HCT116 (cell line): ENCODE measurements at regions not wholly inside any gene's neighbourhood (a gene's known extent, or its start where the extent isn't known, plus 50 kb on each side); places are given as distances from the start of the nearest gene placed in this dataset.

Source experiments
- ATAC-seq: fragments of 200-7000 bp; cut with Tn5 transposase; 2 replicates; pipeline ENCODE4 v1.9.1; 2020; ENCODE audit warnings: mild to moderate bottlenecking, moderate library complexity
- BruUV-seq: library from RNA; stranded (reverse); fragments of 400-500 nt; replicated peaks from 2 replicates; lab custom pipeline; 2021; lab: Mats Ljungman, UMichigan
- CTCF ChIA-PET: fragments of 300-600 bp; sonication (Branson Sonifier 250); formaldehyde crosslinking; loops from one replicate; lab custom pipeline; 2021; ENCODE audit warnings: antibody characterized with exemption; lab: Charles Lee
- POLR2A ChIA-PET: fragments of 300-600, 350-600 bp; sonication (Branson Sonifier 250); formaldehyde crosslinking; loops from one replicate; lab custom pipeline; 2021; ENCODE audit warnings: antibody characterized with exemption; lab: Charles Lee
- RAD21 ChIA-PET, 2 experiments: fragments of 300-600 bp; sonication (Branson Sonifier 250); formaldehyde crosslinking; loops; one replicate each; lab custom pipeline; 2023; ENCODE audit warnings: low total read pairs in 2 of 2; ENCODE audit not compliant: uncharacterized antibody in 2 of 2, unreplicated experiment in 2 of 2, low non-redundant PET in 1 of 2; lab: Charles Lee
- DNase-seq: peaks from one replicate; pipeline ENCODE4 v3.0.0-alpha.2; 2010; ENCODE audit warnings: low read depth, low spot score
- H2AFZ ChIP-seq: fragments of 200-600 bp; shearing (Covaris generic), sonication (generic); 2 replicates; pipeline ENCODE4 v1.6.1; 2017; ENCODE audit warnings: low read depth, mixed run types, mixed read lengths, antibody characterized with exemption, low read length; ENCODE audit not compliant: poor library complexity, severe bottlenecking
- H3K27ac ChIP-seq: 2 replicates; pipeline ENCODE4 v1.5.1; 2012; ENCODE audit warnings: low read depth, low read length
- H3K27me3 ChIP-seq: fragments of 200-600 bp; sonication (generic); 2 replicates; pipeline ENCODE4 v1.6.1; 2016; ENCODE audit warnings: mixed run types, low read length, mixed read lengths; ENCODE audit not compliant: insufficient read depth
- H3K36me3 ChIP-seq, 2 experiments: fragments of 200-500 bp in 1 of 2; fragments of 200-600 bp in 1 of 2; sonication (Bioruptor generic) in 1 of 2; sonication (generic) in 1 of 2; 2 replicates each; pipeline versions ENCODE4 v1.5.1 to v1.6.1; 2014 to 2016; ENCODE audit warnings: low read length in 2 of 2, inconsistent platforms in 1 of 2, mixed read lengths in 1 of 2, mixed run types in 1 of 2; ENCODE audit not compliant: insufficient read depth in 2 of 2, control insufficient read depth in 1 of 2
- H3K4me1 ChIP-seq, 2 experiments: fragments of 200-600 bp in 1 of 2; sonication (generic) in 1 of 2; 2 replicates each; pipeline versions ENCODE4 v1.5.1 to v1.6.1; 2012 to 2017; ENCODE audit warnings: low read length in 2 of 2, inconsistent platforms in 1 of 2, mild to moderate bottlenecking in 1 of 2, mixed read lengths in 1 of 2, mixed run types in 1 of 2, moderate library complexity in 1 of 2; ENCODE audit not compliant: insufficient read depth in 2 of 2, control insufficient read depth in 1 of 2
- H3K4me2 ChIP-seq: fragments of 200-600 bp; sonication (generic); 2 replicates; pipeline ENCODE4 v1.6.1; 2017; ENCODE audit warnings: mixed run types, low read length, mixed read lengths
- H3K4me3 ChIP-seq, 2 experiments: fragments of 200-600 bp in 1 of 2; sonication (generic) in 1 of 2; replicated peaks in 1 of 2; 2 replicates each; pipeline ENCODE4 v1.5.1; 2011 to 2016; ENCODE audit warnings: low read length in 2 of 2, control low read depth in 1 of 2, low read depth in 1 of 2, mild to moderate bottlenecking in 1 of 2, mixed read lengths in 1 of 2, mixed run types in 1 of 2
- H3K79me2 ChIP-seq: fragments of 200-600 bp; sonication (generic); 2 replicates; pipeline ENCODE4 v1.6.1; 2017; ENCODE audit warnings: mild to moderate bottlenecking, mixed run types, low read length, moderate library complexity, mixed read lengths; ENCODE audit not compliant: insufficient read depth
- H3K9ac ChIP-seq: fragments of 200-600 bp; sonication (generic); 2 replicates; pipeline ENCODE4 v1.6.1; 2016; ENCODE audit warnings: low read length, mixed read lengths
- H3K9me2 ChIP-seq: fragments of 200-600 bp; sonication (generic), shearing (Covaris generic); 2 replicates; pipeline ENCODE4 v1.6.1; 2017; ENCODE audit warnings: mixed run types, mild to moderate bottlenecking, moderate library complexity; ENCODE audit not compliant: insufficient read depth
- H3K9me3 ChIP-seq, 2 experiments: fragments of 200-500 bp in 1 of 2; fragments of 200-600 bp in 1 of 2; sonication (Bioruptor generic) in 1 of 2; sonication (generic) in 1 of 2; 2 replicates each; pipeline ENCODE4 v1.6.1; 2014 to 2017; ENCODE audit warnings: low read length in 2 of 2, mixed read lengths in 2 of 2, inconsistent platforms in 1 of 2, low read depth in 1 of 2, mild to moderate bottlenecking in 1 of 2, mixed run types in 1 of 2, moderate library complexity in 1 of 2; ENCODE audit not compliant: control insufficient read depth in 1 of 2, insufficient read depth in 1 of 2
- H4K20me1 ChIP-seq: fragments of 200-600 bp; sonication (generic), shearing (Covaris generic); 2 replicates; pipeline ENCODE4 v1.6.1; 2017; ENCODE audit warnings: mixed run types, mild to moderate bottlenecking, moderate library complexity; ENCODE audit not compliant: insufficient read depth
- CEBPB ChIP-seq: IDR thresholded peaks from 2 replicates; pipeline ENCODE4 v1.6.1; 2012; ENCODE audit warnings: low read depth
- EGR1 ChIP-seq: IDR thresholded peaks from 2 replicates; pipeline ENCODE4 v1.6.1; 2012; ENCODE audit warnings: low read depth
- ELF1 ChIP-seq: IDR thresholded peaks from 2 replicates; pipeline ENCODE4 v1.6.1; 2012; ENCODE audit warnings: low read depth, borderline replicate concordance
- FOSL1 ChIP-seq: IDR thresholded peaks from 2 replicates; pipeline ENCODE4 v1.6.1; 2012; ENCODE audit warnings: low read depth
- POLR2A ChIP-seq: IDR thresholded peaks from 2 replicates; pipeline ENCODE4 v1.7.0; 2011; ENCODE audit warnings: borderline replicate concordance; ENCODE audit not compliant: insufficient read depth, insufficient read length; ENCODE audit errors: extremely low read depth
- POLR2AphosphoS5 ChIP-seq: IDR thresholded peaks from 2 replicates; pipeline ENCODE4 v1.6.1; 2011; ENCODE audit warnings: mild to moderate bottlenecking, low read depth, low read length, moderate library complexity
- RAD21 ChIP-seq: IDR thresholded peaks from 2 replicates; pipeline ENCODE4 v1.6.1; 2012; ENCODE audit warnings: low read depth, mild to moderate bottlenecking
- SIN3A ChIP-seq: IDR thresholded peaks from 2 replicates; pipeline ENCODE4 v1.6.1; 2012; ENCODE audit warnings: low read depth
- SRF ChIP-seq: IDR thresholded peaks from 2 replicates; pipeline ENCODE4 v1.6.1; 2012; ENCODE audit warnings: low read depth
- ZFX ChIP-seq: fragments of 450-650 bp; IDR thresholded peaks from 2 replicates; pipeline ENCODE4 v1.6.1; 2017
- intact Hi-C: fragments of 100-400 bp; cut with micrococcal nuclease; formaldehyde crosslinking; loops from 2 replicates; pipeline ENCODE4 v1.10.0; 2022
- TF ChIP-seq, protein P1 (sequence below): IDR thresholded peaks from 2 replicates; pipeline ENCODE4 v1.6.1; 2012
- TF ChIP-seq, protein P2 (sequence below): IDR thresholded peaks from 2 replicates; pipeline ENCODE4 v1.6.1; 2012; ENCODE audit warnings: low read depth
- TF ChIP-seq, protein P3 (sequence below), 3 experiments: fragments of 200-600 bp in 1 of 3; sonication (generic) in 1 of 3; IDR thresholded peaks in 2 of 3; conservative IDR thresholded peaks in 1 of 3; 2 replicates each; pipeline ENCODE4 v1.5.1; 2012 to 2017; ENCODE audit warnings: low read depth in 2 of 3, low read length in 2 of 3, antibody characterized with exemption in 1 of 3, borderline replicate concordance in 1 of 3, control low read depth in 1 of 3, mild to moderate bottlenecking in 1 of 3, mixed read lengths in 1 of 3, mixed run types in 1 of 3, moderate library complexity in 1 of 3; ENCODE audit not compliant: insufficient read depth in 1 of 3
- TF ChIP-seq, protein P4 (sequence below): IDR thresholded peaks from 2 replicates; pipeline ENCODE4 v1.6.1; 2012

DNA sequence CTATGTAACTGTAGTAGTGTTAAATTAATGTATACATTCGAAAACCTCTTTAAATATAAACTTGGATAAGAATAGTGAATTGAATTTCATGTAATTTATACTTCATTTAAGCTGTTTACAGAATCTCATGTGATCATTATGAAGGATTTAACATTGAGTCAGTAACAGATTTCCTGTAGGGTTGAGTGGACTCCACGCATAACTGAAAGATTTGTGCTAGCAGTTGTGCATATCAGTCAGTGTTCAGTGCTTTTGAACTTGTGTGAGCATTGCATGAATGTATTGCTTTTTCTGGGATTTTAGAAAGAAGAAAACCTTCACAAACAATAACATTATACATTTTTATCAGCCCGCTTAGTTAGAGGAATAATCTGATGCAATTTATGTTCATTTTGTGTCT lies 1435.3 kb downstream of the LRFN5 start:
- Histone ChIP-seq H3K9me3 (0 out of 4 replicates have a peak, but pooled peaks cover 0 to 1% of the 10 kb centered on the region in 2 experiments), H2AFZ (no peak overlapping the region), H3K9me2 (no peaks in the 10 kb centered on the region), H3K79me2 (no peaks in the 10 kb centered on the region), H3K36me3 (no peaks in the 10 kb centered on the region), H4K20me1 (no peaks in the 10 kb centered on the region), H3K4me2 (no peak overlapping the region), H3K27ac (no peak overlapping the region), H3K9ac (no peak overlapping the region), H3K4me3 (no peak overlapping the region), H3K27me3 (no peaks in the 10 kb centered on the region), H3K4me1 (no peaks in the 10 kb centered on the region)
- intact Hi-C loops = no loop called here
- DNase-seq = no peak
- CTCF ChIA-PET = no interaction called here
- POLR2A ChIA-PET = no interaction called here
- RAD21 ChIA-PET = no interaction called here
- BruUV-seq = no TSS peak
- ATAC-seq = no peak
- TF ChIP-seq, protein P1, sequence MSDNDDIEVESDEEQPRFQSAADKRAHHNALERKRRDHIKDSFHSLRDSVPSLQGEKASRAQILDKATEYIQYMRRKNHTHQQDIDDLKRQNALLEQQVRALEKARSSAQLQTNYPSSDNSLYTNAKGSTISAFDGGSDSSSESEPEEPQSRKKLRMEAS = no peak
- TF ChIP-seq FOSL1 (no peak), POLR2AphosphoS5 (no peak), POLR2A (no peak), SIN3A (no peak), EGR1 (no peak), SRF (no peak), CEBPB (no peak), RAD21 (no peak), ZFX (no peak), ELF1 (no peak)
- TF ChIP-seq, protein P2, sequence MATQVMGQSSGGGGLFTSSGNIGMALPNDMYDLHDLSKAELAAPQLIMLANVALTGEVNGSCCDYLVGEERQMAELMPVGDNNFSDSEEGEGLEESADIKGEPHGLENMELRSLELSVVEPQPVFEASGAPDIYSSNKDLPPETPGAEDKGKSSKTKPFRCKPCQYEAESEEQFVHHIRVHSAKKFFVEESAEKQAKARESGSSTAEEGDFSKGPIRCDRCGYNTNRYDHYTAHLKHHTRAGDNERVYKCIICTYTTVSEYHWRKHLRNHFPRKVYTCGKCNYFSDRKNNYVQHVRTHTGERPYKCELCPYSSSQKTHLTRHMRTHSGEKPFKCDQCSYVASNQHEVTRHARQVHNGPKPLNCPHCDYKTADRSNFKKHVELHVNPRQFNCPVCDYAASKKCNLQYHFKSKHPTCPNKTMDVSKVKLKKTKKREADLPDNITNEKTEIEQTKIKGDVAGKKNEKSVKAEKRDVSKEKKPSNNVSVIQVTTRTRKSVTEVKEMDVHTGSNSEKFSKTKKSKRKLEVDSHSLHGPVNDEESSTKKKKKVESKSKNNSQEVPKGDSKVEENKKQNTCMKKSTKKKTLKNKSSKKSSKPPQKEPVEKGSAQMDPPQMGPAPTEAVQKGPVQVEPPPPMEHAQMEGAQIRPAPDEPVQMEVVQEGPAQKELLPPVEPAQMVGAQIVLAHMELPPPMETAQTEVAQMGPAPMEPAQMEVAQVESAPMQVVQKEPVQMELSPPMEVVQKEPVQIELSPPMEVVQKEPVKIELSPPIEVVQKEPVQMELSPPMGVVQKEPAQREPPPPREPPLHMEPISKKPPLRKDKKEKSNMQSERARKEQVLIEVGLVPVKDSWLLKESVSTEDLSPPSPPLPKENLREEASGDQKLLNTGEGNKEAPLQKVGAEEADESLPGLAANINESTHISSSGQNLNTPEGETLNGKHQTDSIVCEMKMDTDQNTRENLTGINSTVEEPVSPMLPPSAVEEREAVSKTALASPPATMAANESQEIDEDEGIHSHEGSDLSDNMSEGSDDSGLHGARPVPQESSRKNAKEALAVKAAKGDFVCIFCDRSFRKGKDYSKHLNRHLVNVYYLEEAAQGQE = no peak
- TF ChIP-seq, protein P3, sequence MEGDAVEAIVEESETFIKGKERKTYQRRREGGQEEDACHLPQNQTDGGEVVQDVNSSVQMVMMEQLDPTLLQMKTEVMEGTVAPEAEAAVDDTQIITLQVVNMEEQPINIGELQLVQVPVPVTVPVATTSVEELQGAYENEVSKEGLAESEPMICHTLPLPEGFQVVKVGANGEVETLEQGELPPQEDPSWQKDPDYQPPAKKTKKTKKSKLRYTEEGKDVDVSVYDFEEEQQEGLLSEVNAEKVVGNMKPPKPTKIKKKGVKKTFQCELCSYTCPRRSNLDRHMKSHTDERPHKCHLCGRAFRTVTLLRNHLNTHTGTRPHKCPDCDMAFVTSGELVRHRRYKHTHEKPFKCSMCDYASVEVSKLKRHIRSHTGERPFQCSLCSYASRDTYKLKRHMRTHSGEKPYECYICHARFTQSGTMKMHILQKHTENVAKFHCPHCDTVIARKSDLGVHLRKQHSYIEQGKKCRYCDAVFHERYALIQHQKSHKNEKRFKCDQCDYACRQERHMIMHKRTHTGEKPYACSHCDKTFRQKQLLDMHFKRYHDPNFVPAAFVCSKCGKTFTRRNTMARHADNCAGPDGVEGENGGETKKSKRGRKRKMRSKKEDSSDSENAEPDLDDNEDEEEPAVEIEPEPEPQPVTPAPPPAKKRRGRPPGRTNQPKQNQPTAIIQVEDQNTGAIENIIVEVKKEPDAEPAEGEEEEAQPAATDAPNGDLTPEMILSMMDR (IDR thresholded peaks at IDR 0.05 in 2 of 3, conservative IDR thresholded peaks at IDR 0.05 in 1 of 3; ENCODE audit: borderline replicate concordance in 1 of 3, insufficient read depth in 1 of 3, low read depth in 2 of 3, low read length in 2 of 3) = no peak
- TF ChIP-seq, protein P4, sequence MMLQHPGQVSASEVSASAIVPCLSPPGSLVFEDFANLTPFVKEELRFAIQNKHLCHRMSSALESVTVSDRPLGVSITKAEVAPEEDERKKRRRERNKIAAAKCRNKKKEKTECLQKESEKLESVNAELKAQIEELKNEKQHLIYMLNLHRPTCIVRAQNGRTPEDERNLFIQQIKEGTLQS = no peak
